GM21737 (cell line): ENCODE measurements at regions not wholly inside any gene's neighbourhood (a gene's known extent, or its start where the extent isn't known, plus 50 kb on each side); places are given as distances from the start of the nearest gene placed in this dataset.
"Not testable (repeated sequence)": the region's sequence is repeated elsewhere in the genome, so short reads cannot be mapped to it uniquely, and the experiment has no call there.

ENCODE experiments used
- ATAC-seq: cut with Tn5 transposase; IDR thresholded peaks from one replicate; pipeline ENCODE4 v1.9.1; 2021; ENCODE audit warnings: mild to moderate bottlenecking, moderate library complexity; ENCODE audit not compliant: unreplicated experiment

- ATAC-seq = no peak
Observed at GRCh38 chr16:59510008-59510424, 775.9 kb upstream of the GOT2 start.

DNA sequence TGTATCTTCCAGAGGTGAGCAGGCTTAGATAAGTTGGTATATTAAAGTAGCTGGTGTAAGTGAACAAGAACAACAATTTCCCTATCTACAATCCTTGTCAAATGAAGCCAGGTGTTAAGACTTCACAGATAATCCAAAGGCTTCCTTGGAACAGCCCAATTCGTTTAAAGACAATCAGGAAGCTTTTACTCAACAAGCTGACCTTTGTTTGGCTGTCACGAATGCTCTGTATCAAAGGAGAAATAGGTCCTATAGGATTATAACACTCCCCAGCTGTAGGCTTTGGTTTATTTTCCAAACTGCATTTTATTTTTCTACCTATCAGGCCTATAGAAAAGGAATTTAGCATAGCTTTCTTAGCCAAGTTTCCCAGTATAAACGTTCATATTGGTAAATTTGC, 766.5 kb upstream of the GOT2 start:
- ATAC-seq = no peak

- ATAC-seq = no peak
Observed at GRCh38 chr16:59487067-59487466, 753.0 kb upstream of the GOT2 start.

DNA sequence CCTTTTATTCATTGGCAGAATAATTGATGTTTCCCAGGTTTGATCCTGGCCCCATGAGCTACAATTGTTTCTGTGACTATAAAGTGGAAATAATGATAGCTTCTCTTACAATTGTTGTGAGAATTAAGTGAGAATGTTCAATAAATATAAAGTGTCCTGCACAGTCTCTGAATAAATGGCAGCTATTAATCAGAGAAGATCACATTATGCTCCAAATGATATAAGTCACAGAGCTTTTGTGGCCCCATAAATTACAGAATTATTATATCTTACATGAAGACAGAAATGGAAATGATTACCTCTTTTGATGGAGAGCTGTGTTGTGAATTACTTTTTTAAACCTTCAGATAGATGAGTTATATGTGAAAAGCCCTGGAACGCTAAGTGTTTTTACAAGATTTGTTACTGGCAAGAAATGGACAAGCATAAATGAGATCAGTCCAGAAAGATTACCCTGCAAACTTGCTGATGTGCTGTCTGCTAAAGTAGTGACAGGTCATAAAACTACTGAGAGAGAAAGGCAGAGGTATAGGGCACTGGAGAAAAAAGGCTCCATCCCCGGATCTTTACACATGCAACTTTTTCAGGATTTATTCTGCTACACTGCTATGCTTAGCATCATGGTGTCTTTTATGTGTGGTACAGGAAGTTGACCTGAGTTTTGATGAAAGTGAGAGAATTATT, 750.9 kb upstream of the GOT2 start:
- ATAC-seq = no peak

- ATAC-seq = no peak
Observed at GRCh38 chr16:59478838-59479237, 744.7 kb upstream of the GOT2 start.

- ATAC-seq = no peak
Observed at GRCh38 chr16:59470556-59470955, 736.4 kb upstream of the GOT2 start.

- ATAC-seq = no peak
Observed at GRCh38 chr16:59469266-59469665, 735.1 kb upstream of the GOT2 start.

DNA sequence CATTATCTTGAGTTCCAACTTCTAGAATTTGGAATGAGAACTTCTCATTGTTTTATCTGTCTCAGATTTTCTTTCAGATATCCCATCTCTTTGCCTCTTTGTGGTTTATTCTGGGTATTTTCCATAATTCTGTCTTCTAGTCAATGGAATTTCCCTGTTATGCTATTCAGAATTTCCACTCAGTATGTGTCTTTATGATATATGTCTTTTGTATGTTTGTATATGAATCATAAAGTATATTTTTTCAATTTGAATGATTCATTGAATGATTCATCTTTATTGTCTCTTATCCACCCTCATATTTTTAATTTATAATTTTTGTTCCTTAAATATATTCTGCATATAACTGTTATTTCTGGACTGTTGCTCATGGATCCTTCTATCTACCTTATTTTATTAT, 729.7 kb upstream of the GOT2 start:
- ATAC-seq = no peak

DNA sequence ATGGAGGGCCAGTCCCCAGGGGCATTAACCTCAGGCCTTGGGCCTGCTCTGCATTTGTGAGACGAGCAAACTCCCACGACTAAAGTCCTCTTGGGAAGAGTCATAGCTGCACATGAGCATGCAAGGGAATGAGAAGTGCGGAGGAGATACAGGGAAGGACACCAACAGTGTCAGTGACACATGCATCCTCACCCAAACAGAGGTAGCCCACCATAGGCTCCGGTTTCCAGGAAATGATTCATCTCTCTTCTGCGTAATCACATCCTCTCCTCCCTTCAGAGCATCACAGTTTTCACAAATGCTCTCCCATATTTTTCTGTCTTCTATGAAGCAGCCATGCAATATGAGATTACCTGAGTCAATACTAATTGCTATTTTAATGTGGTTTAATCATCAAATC, 725.7 kb upstream of the GOT2 start:
- no peak for ATAC-seq

GRCh38 chr16:59455497-59455896, 721.4 kb upstream of the GOT2 start:
- no peak for ATAC-seq

- ATAC-seq = not testable (repeated sequence)
Observed at GRCh38 chr16:59450513-59450912, 716.4 kb upstream of the GOT2 start.

DNA sequence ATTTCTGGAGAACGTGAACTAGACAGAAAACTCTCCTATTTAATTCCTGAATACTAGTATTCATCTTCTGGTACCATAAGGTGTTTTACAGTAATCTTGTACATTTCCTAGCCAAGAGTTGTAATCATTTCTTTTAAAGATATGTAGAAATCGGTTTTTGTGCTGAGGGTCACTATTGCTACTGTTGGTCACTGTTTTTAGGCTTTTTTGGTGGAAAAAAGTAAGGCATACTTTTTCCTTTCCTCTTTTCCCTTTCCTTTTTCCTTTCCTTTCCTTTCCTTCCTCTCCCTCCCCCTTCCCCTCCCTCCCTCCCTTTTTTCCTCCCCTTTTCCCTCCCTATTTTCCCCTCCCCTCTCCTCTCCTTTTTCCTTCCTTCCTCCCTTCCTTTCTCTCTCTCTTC, 706.4 kb upstream of the GOT2 start:
- no peak for ATAC-seq

- ATAC-seq = no peak
Observed at GRCh38 chr16:59432896-59433295, 698.8 kb upstream of the GOT2 start.

GRCh38 chr16:59432276-59432675, 698.2 kb upstream of the GOT2 start:
- no peak for ATAC-seq

DNA sequence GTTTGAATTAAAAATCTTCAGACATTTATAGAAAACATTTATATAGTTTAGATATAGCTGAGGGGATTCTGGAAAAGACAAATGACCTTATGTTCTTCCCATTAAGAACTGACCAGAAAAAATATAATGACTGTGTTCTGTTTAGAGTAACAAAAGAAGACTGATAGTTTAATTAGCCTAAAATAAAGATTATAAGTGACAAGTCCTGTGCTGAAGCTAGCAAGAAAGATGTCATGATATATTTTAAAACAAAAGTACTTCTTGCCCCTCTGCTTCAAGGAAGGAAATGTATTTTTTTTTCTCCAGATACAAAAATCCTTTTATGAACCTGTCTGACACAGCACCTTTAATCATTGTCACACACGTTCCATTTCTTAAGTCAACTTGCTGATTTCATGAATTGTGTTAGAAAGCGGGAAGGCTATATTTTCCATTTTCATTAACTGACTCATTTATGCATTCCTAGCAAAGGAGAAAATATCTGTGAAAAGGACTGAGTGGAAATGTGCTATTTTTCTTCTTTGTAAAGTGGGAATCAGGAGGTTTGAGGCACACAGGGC, 690.7 kb upstream of the GOT2 start:
- no peak for ATAC-seq

DNA sequence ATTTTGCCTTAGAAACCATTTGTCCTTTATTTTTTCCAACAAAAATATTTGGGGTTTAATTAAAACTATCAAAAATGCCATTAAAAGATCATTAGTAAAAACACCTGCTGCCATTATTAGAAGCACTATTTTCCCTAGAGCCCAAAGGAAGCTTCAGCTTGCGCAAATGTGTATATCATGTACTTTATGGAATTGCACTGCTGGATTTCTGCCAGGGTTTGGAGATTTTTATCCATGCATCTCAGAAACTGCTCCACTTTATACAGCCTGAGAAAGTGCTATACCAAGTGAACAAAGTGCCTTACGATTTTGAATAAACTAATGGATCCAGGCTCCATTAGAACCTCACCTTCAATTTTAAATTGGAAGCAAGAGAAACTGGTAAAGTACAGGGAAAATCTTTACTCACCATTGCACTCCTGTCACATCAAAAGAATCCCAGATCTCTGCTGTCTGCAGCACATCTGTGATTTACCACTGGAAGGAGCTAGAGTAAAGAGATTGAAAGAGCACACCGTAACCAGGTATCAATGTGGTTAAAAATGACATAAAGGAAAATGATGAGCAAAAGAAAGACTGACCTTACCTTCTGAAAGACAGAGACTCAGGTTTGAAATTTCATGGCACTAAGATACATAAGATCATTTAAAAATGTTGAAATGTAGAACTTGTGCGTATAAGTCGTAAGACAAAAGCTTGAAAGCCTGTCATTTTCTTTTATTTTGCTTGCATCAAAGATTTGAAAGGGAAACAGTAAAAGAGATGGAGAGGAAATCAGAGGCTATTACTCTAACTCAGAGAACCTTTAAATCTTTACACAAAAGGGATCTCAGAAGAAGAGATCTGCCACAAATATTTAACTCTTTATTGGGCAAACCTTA, 678.1 kb upstream of the GOT2 start:
- no peak for ATAC-seq

- no peak for ATAC-seq
Observed at GRCh38 chr16:59410451-59410850, 676.3 kb upstream of the GOT2 start.

GRCh38 chr16:59405802-59406201, 671.7 kb upstream of the GOT2 start:
- no peak for ATAC-seq

- ATAC-seq = no peak
Observed at GRCh38 chr16:59404509-59404908, 670.4 kb upstream of the GOT2 start.

DNA sequence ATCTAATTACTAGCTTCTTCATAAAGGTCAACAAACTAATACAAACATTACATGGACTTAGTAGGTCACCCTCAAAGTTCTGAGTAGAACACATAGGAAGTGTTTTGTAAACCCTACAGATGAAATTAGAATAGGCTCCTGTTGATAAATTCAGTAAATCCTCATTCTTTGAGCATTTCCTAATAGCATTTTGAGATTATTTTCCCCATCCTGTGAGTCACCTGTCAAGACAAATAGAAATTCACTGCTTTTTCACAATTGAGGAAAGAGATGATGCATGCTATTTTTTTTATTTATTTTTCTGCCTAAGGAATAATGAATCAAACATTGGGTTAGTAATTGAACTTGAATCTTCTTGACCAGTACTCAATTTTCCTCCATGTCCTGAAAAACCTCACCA, 666.7 kb upstream of the GOT2 start:
- no peak for ATAC-seq

DNA sequence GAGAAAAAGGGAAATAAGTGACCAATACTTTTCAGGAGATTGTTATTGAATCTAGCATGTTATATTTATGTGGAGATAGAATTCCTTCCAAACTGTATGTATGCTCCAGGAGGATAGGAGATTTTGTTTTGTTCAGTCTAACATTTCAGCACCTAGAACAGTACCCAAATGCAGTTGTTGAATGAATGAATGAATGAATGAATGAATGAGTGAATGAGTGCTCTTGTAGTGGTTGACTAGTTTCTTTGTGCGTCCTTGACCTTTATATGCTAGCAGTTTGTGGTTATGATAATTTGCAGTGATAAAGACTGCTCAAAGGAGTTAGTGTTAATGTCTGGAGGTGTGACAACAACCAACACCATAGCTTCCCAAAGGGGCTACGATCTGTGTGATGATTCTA, 663.5 kb upstream of the GOT2 start:
- ATAC-seq = no peak

DNA sequence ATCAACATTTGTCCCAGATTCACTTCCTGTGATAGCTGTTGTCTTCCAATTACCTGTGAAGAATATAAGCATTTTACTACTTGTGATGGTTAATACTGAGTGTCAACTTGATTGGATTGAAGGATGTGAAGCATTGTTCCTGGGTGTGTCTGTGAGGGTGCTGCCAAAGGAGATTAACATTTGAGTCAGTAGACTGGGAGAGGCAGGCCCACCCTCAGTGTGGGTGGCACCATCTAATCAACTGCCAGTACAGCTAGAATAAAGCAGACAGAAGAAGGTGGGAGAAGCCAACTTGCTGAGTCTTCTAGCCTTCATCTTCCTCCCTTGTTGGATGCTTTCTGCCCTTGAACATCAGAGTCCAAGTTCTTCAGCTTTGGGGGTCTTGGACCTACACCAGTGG, 660.4 kb upstream of the GOT2 start:
- ATAC-seq = no peak
